HG02759 (cell line): ENCODE measurements at regions not wholly inside any gene's neighbourhood (a gene's known extent, or its start where the extent isn't known, plus 50 kb on each side); places are given as distances from the start of the nearest gene placed in this dataset.
"Not testable (repeated sequence)": the region's sequence is repeated elsewhere in the genome, so short reads cannot be mapped to it uniquely, and the experiment has no call there.

Experiments
- ATAC-seq: cut with Tn5 transposase; IDR thresholded peaks from one replicate; pipeline ENCODE4 v1.9.1; 2021; ENCODE audit warnings: mild to moderate bottlenecking, moderate library complexity; ENCODE audit not compliant: unreplicated experiment

GRCh38 chr14:83128783-83129182 is 1595.1 kb upstream of the SEL1L start:
- ATAC-seq: no peak

GRCh38 chr14:83129496-83129895 is 1595.8 kb upstream of the SEL1L start:
- no peak for ATAC-seq

GRCh38 chr14:83133981-83134645 is 1600.5 kb upstream of the SEL1L start:
- ATAC-seq: no peak

GRCh38 chr14:83140756-83141155 is 1607.1 kb upstream of the SEL1L start:
- no peak for ATAC-seq

GRCh38 chr14:83147006-83147405 is 1613.4 kb upstream of the SEL1L start:
- ATAC-seq: no peak

- ATAC-seq: no peak
Observed at GRCh38 chr14:83151571-83151970, 1617.9 kb upstream of the SEL1L start.

GRCh38 chr14:83153081-83153480 is 1619.4 kb upstream of the SEL1L start:
- ATAC-seq: no peak

- ATAC-seq: no peak
Observed at GRCh38 chr14:83162361-83162929, 1628.8 kb upstream of the SEL1L start.

- ATAC-seq: no peak
Observed at GRCh38 chr14:83163016-83163415, 1629.4 kb upstream of the SEL1L start.

GRCh38 chr14:83164016-83164415 is 1630.4 kb upstream of the SEL1L start:
- ATAC-seq: no peak

- ATAC-seq: no peak
Observed at GRCh38 chr14:83164591-83164990, 1630.9 kb upstream of the SEL1L start.

GRCh38 chr14:83170165-83170564 is 1636.5 kb upstream of the SEL1L start:
- ATAC-seq: no peak

GRCh38 chr14:83171761-83172160 is 1638.1 kb upstream of the SEL1L start:
- no peak for ATAC-seq

- no peak for ATAC-seq
Observed at GRCh38 chr14:83172363-83172762, 1638.7 kb upstream of the SEL1L start.

- no peak for ATAC-seq
Observed at GRCh38 chr14:83173687-83174086, 1640.0 kb upstream of the SEL1L start.

- ATAC-seq: no peak
Observed at GRCh38 chr14:83184531-83184930, 1650.9 kb upstream of the SEL1L start.

GRCh38 chr14:83188311-83188710 is 1654.7 kb upstream of the SEL1L start:
- not testable (repeated sequence) for ATAC-seq

GRCh38 chr14:83196236-83196635 is 1662.6 kb upstream of the SEL1L start:
- no peak for ATAC-seq

- ATAC-seq: no peak
Observed at GRCh38 chr14:83197271-83197670, 1663.6 kb upstream of the SEL1L start.

GRCh38 chr14:83207550-83207949 is 1673.9 kb upstream of the SEL1L start:
- no peak for ATAC-seq

- ATAC-seq: no peak
Observed at GRCh38 chr14:83208341-83208740, 1674.7 kb upstream of the SEL1L start.

GRCh38 chr14:83217492-83217891 is 1683.8 kb upstream of the SEL1L start:
- ATAC-seq: no peak
